ENCODE measurements at regions not wholly inside any gene's neighbourhood (a gene's known extent, or its start where the extent isn't known, plus 50 kb on each side); places are given as distances from the start of the nearest gene placed in this dataset.

DNA sequence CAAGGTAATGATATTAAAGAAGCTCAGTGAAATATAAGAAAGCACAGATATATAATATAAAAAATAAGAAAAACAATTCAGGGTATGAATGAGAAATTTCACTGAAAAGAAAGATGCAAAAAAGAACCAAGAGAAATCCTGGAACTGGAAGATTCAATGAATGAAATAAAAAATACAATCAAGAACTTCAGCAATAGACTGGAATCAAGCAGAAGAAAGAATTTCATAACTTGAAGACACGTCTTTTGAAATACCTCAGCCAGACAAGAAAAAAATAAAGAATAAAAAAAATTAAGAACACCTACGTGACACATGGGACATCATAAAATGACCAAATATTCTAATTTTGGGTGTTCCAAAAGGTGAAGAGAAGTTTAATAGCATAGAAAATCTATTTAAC lies 104.6 kb upstream of the NEO1 start:
- no peak for TF ChIP-seq POLR2A (IDR thresholded peaks at IDR 0.05)
- TF ChIP-seq CTCF (IDR thresholded peaks at IDR 0.05), result no peak
